GM23248 (cell line): ENCODE measurements at regions not wholly inside any gene's neighbourhood (a gene's known extent, or its start where the extent isn't known, plus 50 kb on each side); places are given as distances from the start of the nearest gene placed in this dataset.
A peak's percentile ranks its signal among the peaks of the same experiment; 100 is the strongest.
"Not testable (repeated sequence)": the region's sequence is repeated elsewhere in the genome, so short reads cannot be mapped to it uniquely, and the experiment has no call there.

ENCODE experiments used
- DNase-seq: peaks from one replicate; pipeline ENCODE4 v3.0.0-alpha.2; 2015
- H2AFZ ChIP-seq: fragments of 200-600 bp; sonication (generic); 2 replicates; pipeline ENCODE4 v1.6.1; 2016; ENCODE audit warnings: antibody characterized with exemption
- H3F3A ChIP-seq: fragments of 200-600 bp; sonication (generic); 2 replicates; pipeline ENCODE4 v1.6.1; 2016; ENCODE audit warnings: mild to moderate bottlenecking, antibody characterized with exemption, mixed run types; ENCODE audit not compliant: insufficient read depth
- H3K27ac ChIP-seq: fragments of 200-600 bp; sonication (generic); 2 replicates; pipeline ENCODE4 v1.5.1; 2016; ENCODE audit warnings: mild to moderate bottlenecking
- H3K27me3 ChIP-seq: fragments of 200-600 bp; sonication (generic); replicated peaks from 2 replicates; pipeline ENCODE4 v1.6.1; 2016; ENCODE audit warnings: mild to moderate bottlenecking; ENCODE audit not compliant: insufficient read depth
- H3K36me3 ChIP-seq: fragments of 200-600 bp; sonication (generic); 2 replicates; pipeline ENCODE4 v1.6.1; 2016; ENCODE audit warnings: low read depth, mild to moderate bottlenecking
- H3K4me1 ChIP-seq: fragments of 200-600 bp; sonication (generic); 2 replicates; pipeline ENCODE4 v1.6.1; 2016; ENCODE audit warnings: mild to moderate bottlenecking; ENCODE audit not compliant: insufficient read depth
- H3K4me2 ChIP-seq: fragments of 200-600 bp; sonication (generic); one replicate; pipeline ENCODE4 v1.6.1; 2016; ENCODE audit warnings: mild to moderate bottlenecking; ENCODE audit not compliant: unreplicated experiment
- H3K4me3 ChIP-seq: fragments of 200-600 bp; sonication (generic); 2 replicates; pipeline ENCODE4 v1.5.1; 2016; ENCODE audit warnings: mild to moderate bottlenecking
- H3K79me2 ChIP-seq: fragments of 200-600 bp; sonication (generic); 2 replicates; pipeline ENCODE4 v1.6.1; 2016; ENCODE audit warnings: mild to moderate bottlenecking; ENCODE audit not compliant: insufficient read depth
- H3K9ac ChIP-seq: fragments of 200-600 bp; sonication (generic); 2 replicates; pipeline ENCODE4 v1.6.1; 2016; ENCODE audit warnings: mild to moderate bottlenecking
- H3K9me2 ChIP-seq: fragments of 200-600 bp; sonication (generic); 2 replicates; pipeline ENCODE4 v1.6.1; 2016; ENCODE audit warnings: mixed run types, mild to moderate bottlenecking, moderate library complexity; ENCODE audit not compliant: insufficient read depth
- H3K9me3 ChIP-seq: fragments of 200-600 bp; sonication (generic); one replicate; pipeline ENCODE4 v1.6.1; 2017; ENCODE audit warnings: low read depth
- H4K20me1 ChIP-seq: fragments of 200-600 bp; sonication (generic); 2 replicates; pipeline ENCODE4 v1.6.0; 2016; ENCODE audit not compliant: insufficient read depth
- EZH2 ChIP-seq: fragments of 200-600 bp; sonication (generic); IDR thresholded peaks from 2 replicates; pipeline ENCODE4 v1.6.1; 2018; ENCODE audit warnings: antibody characterized with exemption, mild to moderate bottlenecking; ENCODE audit not compliant: insufficient read depth, poor library complexity, severe bottlenecking
- EZH2phosphoT487 ChIP-seq: fragments of 200-600 bp; sonication (generic); IDR thresholded peaks from 2 replicates; pipeline ENCODE4 v1.6.1; 2018; ENCODE audit warnings: antibody characterized with exemption, moderate library complexity, mild to moderate bottlenecking, low read depth; ENCODE audit not compliant: insufficient read depth
- WGBS, 2 experiments: methylation state at CpG; one replicate each; pipeline ENCODE4 v1.1.6; 2015 to 2017; ENCODE audit warnings: low lambda C conversion rate in 2 of 2, low coverage in 1 of 2; ENCODE audit errors: missing lambda C conversion rate in 2 of 2; 5-methylcytosine and 5-hydroxymethylcytosine counted together
- in situ Hi-C: fragments of 300-500 bp; cut with MboI; formaldehyde crosslinking; loops from 2 replicates; pipeline ENCODE4 v1.15.0; 2020

GRCh38 chr3:154819491-154819890 is 260.6 kb upstream of the MME start:
- DNase-seq, result no peak
- TF ChIP-seq EZH2phosphoT487 (no peak), EZH2 (no peak)
- Histone ChIP-seq H3K4me3 (no peak overlapping the region), H3K4me1 (no peaks in the 10 kb centered on the region), H3K27me3 (no peaks in the 10 kb centered on the region), H3K4me2 (no peak overlapping the region), H3F3A (no peaks in the 10 kb centered on the region), H3K36me3 (no peaks in the 10 kb centered on the region), H3K27ac (no peak overlapping the region), H3K9me3 (no peaks in the 10 kb centered on the region), H3K9ac (no peak overlapping the region), H2AFZ (no peak overlapping the region), H3K79me2 (no peaks in the 10 kb centered on the region), H3K9me2 (no peaks in the 10 kb centered on the region), H4K20me1 (no peaks in the 10 kb centered on the region)
- in situ Hi-C loops, result no loop called here
- 83 to 85% methylated on average over 3 of the region's 3 CpGs for WGBS, 2 experiments

- Histone ChIP-seq H3K36me3 (no peaks in the 10 kb centered on the region), H3K79me2 (no peaks in the 10 kb centered on the region), H3K4me1 (no peaks in the 10 kb centered on the region), H3K27me3 (no peaks in the 10 kb centered on the region), H3K4me2 (no peak overlapping the region), H3K9ac (no peak overlapping the region), H2AFZ (no peak overlapping the region), H3K27ac (no peak overlapping the region), H3F3A (no peaks in the 10 kb centered on the region), H3K9me2 (no peaks in the 10 kb centered on the region), H3K9me3 (no peaks in the 10 kb centered on the region), H3K4me3 (no peak overlapping the region), H4K20me1 (no peaks in the 10 kb centered on the region)
- TF ChIP-seq EZH2phosphoT487, result no peak
- TF ChIP-seq EZH2, result no peak
- WGBS, 2 experiments, result 37% methylated on average over 2 of the region's 2 CpGs
- DNase-seq, result peak; percentile 7
- in situ Hi-C loops, result no loop called here
Measured at GRCh38 chr3:154818676-154819255, 261.4 kb upstream of the MME start.

GRCh38 chr3:154810017-154810416 is 270.1 kb upstream of the MME start:
- H2AFZ ChIP-seq, H3K9me2 ChIP-seq, H3K4me2 ChIP-seq, H3K36me3 ChIP-seq, H3K27ac ChIP-seq, H3K79me2 ChIP-seq, DNase-seq, H4K20me1 ChIP-seq, H3K27me3 ChIP-seq, H3F3A ChIP-seq, H3K4me1 ChIP-seq, H3K9me3 ChIP-seq, H3K9ac ChIP-seq, in situ Hi-C loops, H3K4me3 ChIP-seq: not testable (repeated sequence)
- 76 to 81% methylated on average over 5 of the region's 5 CpGs for WGBS, 2 experiments

GRCh38 chr3:154801729-154802128 is 278.4 kb upstream of the MME start:
- H3K9ac ChIP-seq, result no peak overlapping the region
- no peak overlapping the region for H3K4me3 ChIP-seq
- H3F3A ChIP-seq, result no peaks in the 10 kb centered on the region
- no peaks in the 10 kb centered on the region for H3K36me3 ChIP-seq
- H4K20me1 ChIP-seq, result no peaks in the 10 kb centered on the region
- H3K79me2 ChIP-seq, result no peaks in the 10 kb centered on the region
- no peaks in the 10 kb centered on the region for H3K27me3 ChIP-seq
- no peak overlapping the region for H3K27ac ChIP-seq
- no peak for DNase-seq
- H3K4me1 ChIP-seq, result peaks cover 7% of the 10 kb centered on the region
- no peaks in the 10 kb centered on the region for H3K9me2 ChIP-seq
- in situ Hi-C loops, result no loop called here
- TF ChIP-seq EZH2 (no peak), EZH2phosphoT487 (no peak)
- no peak overlapping the region for H3K4me2 ChIP-seq
- no peaks in the 10 kb centered on the region for H3K9me3 ChIP-seq
- no peak overlapping the region for H2AFZ ChIP-seq

GRCh38 chr3:154799800-154800199 is 280.3 kb upstream of the MME start:
- Histone ChIP-seq H3K9me3 (no peaks in the 10 kb centered on the region), H3K27me3 (no peaks in the 10 kb centered on the region), H3K36me3 (no peaks in the 10 kb centered on the region), H3K9me2 (no peaks in the 10 kb centered on the region), H3K4me3 (no peak overlapping the region), H3K4me1 (peaks cover 20% of the 10 kb centered on the region), H3K4me2 (peak overlapping the region; percentile 36), H2AFZ (no peak overlapping the region), H4K20me1 (no peaks in the 10 kb centered on the region), H3K79me2 (no peaks in the 10 kb centered on the region), H3F3A (peaks cover 15% of the 10 kb centered on the region), H3K27ac (no peak overlapping the region), H3K9ac (no peak overlapping the region)
- TF ChIP-seq EZH2phosphoT487 (no peak), EZH2 (no peak)
- WGBS, 2 experiments, result 46 to 47% methylated on average over 2 of the region's 2 CpGs
- in situ Hi-C loops, result no loop called here
- peak; percentile 32 for DNase-seq
